GM12878 (cell line): ENCODE measurements at regions not wholly inside any gene's neighbourhood (a gene's known extent, or its start where the extent isn't known, plus 50 kb on each side); places are given as distances from the start of the nearest gene placed in this dataset.
"Not testable (repeated sequence)": the region's sequence is repeated elsewhere in the genome, so short reads cannot be mapped to it uniquely, and the experiment has no call there.

Experiments used
- BHLHE40 ChIP-seq, 2 experiments: fragments of 450-650 bp in 1 of 2; IDR thresholded peaks; 2 replicates each; pipeline ENCODE4 v1.6.1; 2011 to 2017; ENCODE audit warnings: low read depth in 2 of 2, borderline replicate concordance in 1 of 2, improper control_type of control experiment in 1 of 2, low read length in 1 of 2, mild to moderate bottlenecking in 1 of 2
- CHD1 ChIP-seq: IDR thresholded peaks from 2 replicates; pipeline ENCODE4 v1.6.1; 2012; ENCODE audit warnings: low read depth, low read length, improper control_type of control experiment
- CTCF ChIP-seq, 3 experiments: IDR thresholded peaks in 2 of 3; conservative IDR thresholded peaks in 1 of 3; 2 replicates each; pipeline ENCODE4 v1.5.1; 2011; ENCODE audit warnings: low read depth in 3 of 3, low read length in 3 of 3, mild to moderate bottlenecking in 3 of 3, control low read depth in 2 of 3, moderate library complexity in 2 of 3, inconsistent platforms in 1 of 3, mixed read lengths in 1 of 3; ENCODE audit not compliant: control insufficient read depth in 2 of 3, insufficient read depth in 1 of 3; ENCODE audit errors: extremely low read depth in 1 of 3
- ESRRA ChIP-seq: IDR thresholded peaks from 2 replicates; pipeline ENCODE4 v1.6.1; 2012; ENCODE audit warnings: mild to moderate bottlenecking, low read length, improper control_type of control experiment
- FOS ChIP-seq: IDR thresholded peaks from 3 replicates; pipeline ENCODE4 v1.6.1; 2011; ENCODE audit warnings: borderline replicate concordance; ENCODE audit not compliant: insufficient read length; ENCODE audit errors: extremely low read depth
- GABPA ChIP-seq: IDR thresholded peaks from 2 replicates; pipeline ENCODE4 v1.6.1; 2014; ENCODE audit warnings: antibody characterized with exemption, low read depth, mild to moderate bottlenecking, inconsistent platforms
- HDGF ChIP-seq: fragments of 450-650 bp; IDR thresholded peaks from 2 replicates; pipeline ENCODE4 v1.6.1; 2016; ENCODE audit warnings: antibody characterized with exemption
- IRF3 ChIP-seq: fragments of 450-650 bp; IDR thresholded peaks from 2 replicates; pipeline ENCODE4 v1.6.1; 2014; ENCODE audit warnings: mild to moderate bottlenecking
- POLR2A ChIP-seq: IDR thresholded peaks from 2 replicates; pipeline ENCODE4 v1.6.1; 2011; ENCODE audit warnings: low read depth, mild to moderate bottlenecking, low read length
- RAD21 ChIP-seq: IDR thresholded peaks from 2 replicates; pipeline ENCODE4 v1.6.1; 2011; ENCODE audit warnings: mild to moderate bottlenecking, low read depth, low read length, moderate library complexity; ENCODE audit not compliant: insufficient read depth
- RELA ChIP-seq: fragments of 450-650 bp; IDR thresholded peaks from 2 replicates; pipeline ENCODE4 v1.8.0; 2014; ENCODE audit warnings: borderline replicate concordance; ENCODE audit not compliant: partially characterized antibody
- TARDBP ChIP-seq: IDR thresholded peaks from 2 replicates; pipeline ENCODE4 v1.6.1; 2016; ENCODE audit warnings: borderline replicate concordance
- YY1 ChIP-seq: IDR thresholded peaks from 2 replicates; pipeline ENCODE4 v1.6.1; 2011; ENCODE audit warnings: low read depth, mild to moderate bottlenecking, low read length

- not testable (repeated sequence) for TF ChIP-seq CHD1; YY1; FOS; ESRRA; HDGF; GABPA; CTCF (IDR thresholded peaks at IDR 0.05 in 2 of 3, conservative IDR thresholded peaks at IDR 0.05 in 1 of 3; ENCODE audit: control insufficient read depth in 2 of 3, extremely low read depth in 1 of 3, insufficient read depth in 1 of 3, low read depth in 3 of 3, low read length in 3 of 3); TARDBP; POLR2A; RELA; RAD21; IRF3; BHLHE40 (IDR thresholded peaks at IDR 0.05; ENCODE audit: borderline replicate concordance in 1 of 2, low read depth in 2 of 2, low read length in 1 of 2)
These were observed 2591.8 kb upstream of the TPTE start for GRCh38 chr21:7929586-7929985.
